HG02870 (cell line): ENCODE measurements at regions not wholly inside any gene's neighbourhood (a gene's known extent, or its start where the extent isn't known, plus 50 kb on each side); places are given as distances from the start of the nearest gene placed in this dataset.

Experiments used
- ATAC-seq: cut with Tn5 transposase; IDR thresholded peaks from one replicate; pipeline ENCODE4 v1.9.1; 2021; ENCODE audit warnings: mild to moderate bottlenecking, moderate library complexity; ENCODE audit not compliant: unreplicated experiment

DNA sequence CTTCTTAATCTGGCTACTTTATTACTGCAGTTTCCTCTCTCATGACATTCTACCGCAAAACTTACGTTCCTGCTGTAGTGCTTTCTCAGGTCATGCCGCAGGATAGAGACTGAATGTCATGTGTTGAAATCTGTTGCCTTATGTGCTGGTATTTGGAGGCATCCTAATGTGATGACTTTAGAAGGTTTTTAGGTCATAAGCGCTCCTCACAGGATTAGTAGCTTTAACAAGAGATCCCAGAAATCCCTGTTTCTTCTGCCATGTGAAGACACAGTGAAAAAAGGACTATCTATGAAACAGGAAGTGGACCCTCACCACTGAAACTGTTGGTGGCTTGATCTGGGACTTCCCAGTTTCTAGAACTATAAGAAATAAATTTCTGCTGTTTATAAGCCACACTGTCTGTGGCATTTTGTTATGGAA, 209.3 kb downstream of the LACC1 start:
- ATAC-seq: no peak

GRCh38 chr13:44089452-44089851, 209.7 kb downstream of the LACC1 start:
- no peak for ATAC-seq

DNA sequence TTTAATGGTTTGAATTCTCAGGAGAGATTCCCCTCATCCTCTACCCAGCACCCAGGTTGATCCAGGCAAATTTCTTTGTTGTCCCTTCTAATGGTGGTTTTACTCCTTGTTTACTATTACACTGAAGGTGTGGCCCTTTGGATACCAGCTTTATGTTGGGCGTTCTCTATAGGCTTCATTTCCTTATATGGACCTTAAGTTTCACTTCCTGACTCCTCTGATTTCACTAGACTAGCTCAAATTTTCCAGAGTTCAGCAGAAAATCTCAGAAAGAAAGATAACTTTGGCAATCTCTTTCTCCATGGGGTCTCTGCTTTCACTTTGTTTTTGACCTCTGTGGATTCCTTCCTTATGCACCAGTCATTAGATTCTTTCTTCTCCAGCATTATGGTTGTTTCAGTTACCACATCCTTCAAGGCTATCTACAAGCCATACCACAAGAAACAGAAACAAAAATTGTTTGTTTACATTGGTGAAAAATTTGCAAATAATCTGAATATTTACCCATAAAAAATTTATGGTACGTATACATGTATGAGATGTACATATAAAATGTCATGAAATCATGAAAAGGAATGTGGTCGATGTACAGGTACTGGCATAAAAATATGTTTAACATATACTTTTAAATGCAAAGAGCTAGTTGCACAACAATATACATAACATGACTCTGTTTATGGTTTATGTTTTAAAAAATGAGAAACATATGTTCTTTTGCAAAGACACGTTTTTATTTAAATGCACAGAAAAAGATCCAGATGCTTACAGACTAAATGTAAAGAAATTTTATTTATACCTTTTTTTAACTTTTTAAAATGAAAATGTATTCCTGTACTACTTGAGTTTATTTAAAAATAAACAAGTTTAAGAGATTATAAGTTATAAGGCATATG, 212.6 kb downstream of the LACC1 start:
- ATAC-seq: no peak

DNA sequence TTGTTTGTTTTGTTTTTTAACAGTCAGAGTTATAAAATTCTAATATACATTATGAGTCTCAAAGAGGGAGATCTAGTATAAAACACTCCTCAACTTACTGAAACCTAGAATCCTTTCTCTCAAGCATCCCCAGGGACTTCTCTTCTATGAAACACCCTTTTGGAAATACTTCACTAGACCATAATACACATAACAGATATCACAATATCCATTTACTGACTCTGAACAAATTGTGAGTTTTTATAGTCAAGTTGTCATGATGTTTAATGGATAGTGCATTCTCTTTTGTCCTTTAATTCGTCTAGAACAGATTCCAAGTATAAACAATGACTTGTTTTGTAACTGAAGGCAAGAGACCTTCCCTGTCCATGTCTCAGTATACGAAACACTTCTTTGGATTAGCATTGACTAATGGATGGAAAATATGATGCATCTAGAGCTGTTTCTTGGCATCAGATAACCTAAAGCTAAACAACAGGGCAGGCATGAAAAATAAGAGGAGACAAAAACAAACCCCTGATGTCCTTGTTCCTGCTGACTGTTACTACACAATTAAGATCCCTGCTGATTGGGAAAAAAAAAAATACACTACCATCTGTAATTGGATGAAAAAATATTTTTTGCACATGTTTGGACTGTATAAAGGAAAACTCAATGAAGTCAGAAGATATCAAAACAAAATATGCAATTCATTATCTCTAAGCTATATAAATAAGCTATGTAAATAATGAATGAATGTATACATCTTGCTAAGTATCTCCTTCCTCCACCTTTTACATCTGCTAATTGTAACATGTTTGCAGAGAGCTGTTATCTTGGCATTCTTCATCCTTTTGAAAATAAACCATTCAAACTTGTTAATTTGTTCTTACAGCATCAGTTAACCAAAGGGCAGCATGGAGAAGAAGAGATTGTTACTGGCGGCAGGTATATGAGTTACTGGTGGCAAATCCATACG, 214.2 kb downstream of the LACC1 start:
- no peak for ATAC-seq

- ATAC-seq: no peak
Observed at GRCh38 chr13:44096901-44097300, 217.2 kb downstream of the LACC1 start.

DNA sequence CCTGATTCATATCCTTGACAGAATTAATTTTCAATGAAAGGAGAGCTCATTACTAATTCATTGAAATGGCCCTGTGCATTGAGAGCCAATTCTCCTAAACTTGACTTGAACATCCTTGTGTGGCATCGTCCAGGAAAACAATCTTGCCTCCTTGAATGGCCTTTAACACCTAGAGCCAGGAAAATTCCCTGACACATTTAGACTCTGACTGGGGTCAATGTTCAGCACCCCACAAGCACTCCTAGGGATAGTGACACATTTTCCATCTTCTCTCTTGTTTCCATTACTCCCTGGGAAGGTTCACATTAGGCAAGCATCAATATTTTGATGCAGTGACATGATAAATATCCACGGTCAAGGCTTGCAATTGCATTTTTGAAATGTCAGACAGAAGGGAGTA, 218.9 kb downstream of the LACC1 start:
- ATAC-seq: no peak

DNA sequence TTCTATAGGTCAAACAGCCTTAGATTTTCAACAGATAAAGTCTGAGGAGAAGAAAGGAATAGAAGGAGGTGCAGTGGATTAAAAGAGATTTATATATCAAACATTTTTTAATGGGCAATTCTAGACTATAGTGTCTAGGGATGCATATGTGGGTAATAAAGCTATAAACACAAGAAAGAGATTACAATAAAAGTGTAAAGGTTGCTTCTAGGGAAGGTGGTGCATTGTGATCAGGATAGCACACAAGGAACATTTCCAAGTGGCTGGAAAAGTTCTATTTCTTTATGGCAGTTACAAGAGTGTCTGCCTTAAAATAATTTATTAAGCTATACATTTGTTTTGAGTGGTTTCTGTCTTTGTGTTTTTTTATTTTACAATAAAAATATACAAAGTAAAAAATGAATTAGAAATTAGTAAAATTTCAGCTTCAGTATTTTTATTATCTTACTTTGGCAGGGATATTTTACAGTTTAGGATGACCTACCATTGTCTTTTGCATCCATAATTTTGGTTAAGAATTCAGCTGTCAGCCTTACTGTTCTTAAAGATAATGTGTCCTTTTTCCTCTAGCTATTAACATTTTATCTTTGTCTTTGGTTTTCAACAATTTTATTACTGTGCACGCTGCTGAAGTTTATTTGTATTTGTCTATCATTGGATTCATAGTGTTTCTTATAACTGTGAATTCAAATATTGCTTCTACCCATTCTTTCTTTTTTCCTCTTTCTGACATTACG, 221.8 kb downstream of the LACC1 start:
- ATAC-seq: no peak

- no peak for ATAC-seq
Observed at GRCh38 chr13:44103429-44104196, 223.9 kb downstream of the LACC1 start.

DNA sequence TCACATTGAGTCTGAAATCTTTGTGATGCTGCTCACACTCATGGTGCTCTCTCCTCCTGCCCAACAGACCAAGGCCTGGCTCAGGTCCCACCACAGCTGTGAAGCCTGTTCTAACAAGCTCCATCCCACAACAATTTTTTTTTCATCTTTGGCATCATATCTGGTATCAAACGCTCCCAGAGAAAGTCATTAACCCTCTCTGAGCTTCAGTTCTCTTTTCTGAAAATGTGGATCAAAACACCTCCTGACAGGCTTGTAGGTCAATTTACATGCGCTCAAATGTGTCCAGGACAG, 224.4 kb downstream of the LACC1 start:
- ATAC-seq: no peak

GRCh38 chr13:44104969-44105368, 225.3 kb downstream of the LACC1 start:
- ATAC-seq: no peak

- no peak for ATAC-seq
Observed at GRCh38 chr13:44106266-44107152, 226.8 kb downstream of the LACC1 start.

DNA sequence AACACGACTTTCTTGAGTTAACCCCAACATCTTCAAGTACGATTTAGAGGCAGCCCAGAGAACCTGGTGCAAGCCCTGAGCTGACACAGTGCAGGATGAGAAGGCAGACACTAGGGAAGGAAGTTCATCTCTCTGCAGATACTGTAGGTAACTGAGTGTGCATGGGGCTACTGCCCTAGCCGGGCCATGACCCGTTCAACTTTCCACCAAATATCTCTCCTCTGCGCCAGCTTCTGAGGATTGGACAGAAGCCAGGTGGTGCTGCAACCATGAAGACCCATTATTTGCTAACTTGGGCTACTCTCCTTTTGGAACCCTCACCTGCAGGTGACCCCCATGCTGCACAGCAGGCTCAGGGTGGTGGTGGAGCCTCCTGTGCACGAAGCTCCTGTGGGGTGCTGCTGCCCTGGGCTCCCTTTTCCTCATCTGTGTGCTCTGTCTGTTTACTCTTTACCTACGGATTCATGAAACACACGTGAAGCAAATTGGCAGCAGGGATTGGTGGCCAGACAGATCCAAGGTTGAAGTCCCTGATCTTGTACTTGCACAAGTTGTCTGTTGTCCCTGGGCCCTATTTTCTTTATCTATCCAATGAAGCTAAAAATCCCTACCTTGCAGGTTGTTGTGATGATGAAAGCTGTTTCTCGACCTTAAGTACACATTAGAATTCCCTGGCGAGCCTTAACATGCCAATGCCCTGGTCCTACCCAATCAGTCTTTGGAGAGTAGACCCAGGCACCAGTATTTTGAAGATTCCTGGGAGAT, 227.8 kb downstream of the LACC1 start:
- no peak for ATAC-seq

GRCh38 chr13:44108331-44108858, 228.7 kb downstream of the LACC1 start:
- no peak for ATAC-seq

- no peak for ATAC-seq
Observed at GRCh38 chr13:44110091-44110621, 230.5 kb downstream of the LACC1 start.

DNA sequence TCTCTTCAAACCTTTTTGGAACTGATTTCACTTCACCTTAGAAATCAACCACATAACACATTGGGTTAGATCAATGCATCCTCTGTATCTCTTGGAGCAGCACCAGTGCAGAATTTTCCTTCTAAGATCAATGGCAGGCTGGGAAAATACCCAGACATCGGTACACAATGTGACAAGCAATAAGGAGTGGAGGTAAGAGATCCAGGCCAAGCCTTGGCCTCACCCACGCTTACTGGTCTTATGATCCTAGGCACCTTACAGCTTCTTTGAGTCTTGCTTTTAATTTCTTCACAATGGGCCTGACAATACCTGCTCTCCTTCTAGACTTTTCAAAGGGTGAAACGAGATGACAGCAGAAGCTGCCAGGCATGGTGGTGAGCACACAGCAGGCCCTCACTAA, 232.0 kb downstream of the LACC1 start:
- no peak for ATAC-seq

- ATAC-seq: no peak
Observed at GRCh38 chr13:44112700-44113329, 233.1 kb downstream of the LACC1 start.

GRCh38 chr13:44116562-44117332, 237.0 kb downstream of the LACC1 start:
- ATAC-seq: no peak
